ENCODE measurements at regions not wholly inside any gene's neighbourhood (a gene's known extent, or its start where the extent isn't known, plus 50 kb on each side); places are given as distances from the start of the nearest gene placed in this dataset.

GRCh38 chr2:166677996-166678395 is 183.9 kb upstream of the SCN7A start:
- dilution Hi-C loops (cut with HindIII; ENCODE audit: low sequenced_read_pairs, unreplicated experiment): no loop called here
- no peaks in the 10 kb centered on the region for H3K27me3 ChIP-seq (ENCODE audit: control insufficient read depth, insufficient read depth, low read length)
- POLR2A ChIA-PET (ENCODE audit: unreplicated experiment): no interaction called here
- no TSS peak for BruUV-seq (replicated peaks)
- no peak overlapping the region for H2AFZ ChIP-seq (replicated peaks; ENCODE audit: low read length, poor library complexity)
- H3K9ac ChIP-seq (ENCODE audit: low read depth, low read length): no peak overlapping the region
- H3K18ac ChIP-seq (ENCODE audit: low read depth, low read length): no peak overlapping the region
- in situ Hi-C loops (cut with MboI; ENCODE audit: low sequenced_read_pairs): no loop called here
- H4K20me1 ChIP-seq (ENCODE audit: insufficient read depth, low read length): no peaks in the 10 kb centered on the region
- H3K4ac ChIP-seq (ENCODE audit: low read depth, low read length): no peak overlapping the region
- no peaks in the 10 kb centered on the region for H3K36me3 ChIP-seq (ENCODE audit: control insufficient read depth, insufficient read depth, low read length)
- H3K4me1 ChIP-seq (ENCODE audit: control insufficient read depth, insufficient read depth, low read length): no peaks in the 10 kb centered on the region
- H2BK20ac ChIP-seq (ENCODE audit: low read depth, low read length): no peak overlapping the region
- no peaks in the 10 kb centered on the region for H3K79me1 ChIP-seq (ENCODE audit: low read depth in 1 of 2, low read length in 2 of 2)
- no peak overlapping the region for H2BK120ac ChIP-seq (ENCODE audit: low read depth, low read length)
- no peak overlapping the region for H4K5ac ChIP-seq (ENCODE audit: low read depth, low read length)
- H4K91ac ChIP-seq (ENCODE audit: insufficient read depth, low read depth, low read length): no peak overlapping the region
- no peaks in the 10 kb centered on the region for H3K9me3 ChIP-seq (ENCODE audit: control insufficient read depth, insufficient read depth, low read length)
- H2BK5ac ChIP-seq (ENCODE audit: low read depth, low read length, poor library complexity, severe bottlenecking): no peak overlapping the region
- no peak overlapping the region for H3K4me3 ChIP-seq (ENCODE audit: insufficient read depth, low read depth, low read length)
- CTCF ChIA-PET: no interaction called here
- intact Hi-C loops (cut with micrococcal nuclease): no loop called here
- no peak overlapping the region for H3K56ac ChIP-seq (ENCODE audit: extremely low read depth, insufficient read depth, low read length)
- no peak overlapping the region for H3K4me2 ChIP-seq (ENCODE audit: low read depth, low read length)
- WGBS, 2 experiments (ENCODE audit: extremely low coverage in 2 of 2, insufficient read length in 1 of 2): no CpG with 5 or more reads among the region's 1 CpG
- no peak overlapping the region for H4K8ac ChIP-seq (ENCODE audit: low read depth in 2 of 2, low read length in 2 of 2)
- ATAC-seq (ENCODE audit: low read depth): no peak
- TF ChIP-seq, protein P1, sequence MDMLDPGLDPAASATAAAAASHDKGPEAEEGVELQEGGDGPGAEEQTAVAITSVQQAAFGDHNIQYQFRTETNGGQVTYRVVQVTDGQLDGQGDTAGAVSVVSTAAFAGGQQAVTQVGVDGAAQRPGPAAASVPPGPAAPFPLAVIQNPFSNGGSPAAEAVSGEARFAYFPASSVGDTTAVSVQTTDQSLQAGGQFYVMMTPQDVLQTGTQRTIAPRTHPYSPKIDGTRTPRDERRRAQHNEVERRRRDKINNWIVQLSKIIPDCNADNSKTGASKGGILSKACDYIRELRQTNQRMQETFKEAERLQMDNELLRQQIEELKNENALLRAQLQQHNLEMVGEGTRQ (IDR thresholded peaks at IDR 0.05; ENCODE audit: low read depth, low read length): no peak
- TF ChIP-seq NFE2L2 (IDR thresholded peaks at IDR 0.05; ENCODE audit: low read depth, low read length) (peak; percentile 44; the same call in 1 of the 2 replicates), RAD21 (IDR thresholded peaks at IDR 0.05; ENCODE audit: low read length) (no peak)
- no peak for DNase-seq
- no peak overlapping the region for H3K27ac ChIP-seq (ENCODE audit: insufficient read depth, low read length)
- H3K23ac ChIP-seq (ENCODE audit: low read depth, low read length): no peak overlapping the region
- no peak overlapping the region for H2AK9ac ChIP-seq (replicated peaks; ENCODE audit: low read depth, low read length, poor library complexity)
- H2AK5ac ChIP-seq (ENCODE audit: low read depth, low read length): no peak overlapping the region
- no peaks in the 10 kb centered on the region for H3K9me1 ChIP-seq (ENCODE audit: insufficient read depth, low read length)
- no peak overlapping the region for H3K14ac ChIP-seq (replicated peaks; ENCODE audit: low read depth, low read length)
- H2BK15ac ChIP-seq (ENCODE audit: low read depth, low read length): no peak overlapping the region
